ENCODE measurements at regions not wholly inside any gene's neighbourhood (a gene's known extent, or its start where the extent isn't known, plus 50 kb on each side); places are given as distances from the start of the nearest gene placed in this dataset.

DNA sequence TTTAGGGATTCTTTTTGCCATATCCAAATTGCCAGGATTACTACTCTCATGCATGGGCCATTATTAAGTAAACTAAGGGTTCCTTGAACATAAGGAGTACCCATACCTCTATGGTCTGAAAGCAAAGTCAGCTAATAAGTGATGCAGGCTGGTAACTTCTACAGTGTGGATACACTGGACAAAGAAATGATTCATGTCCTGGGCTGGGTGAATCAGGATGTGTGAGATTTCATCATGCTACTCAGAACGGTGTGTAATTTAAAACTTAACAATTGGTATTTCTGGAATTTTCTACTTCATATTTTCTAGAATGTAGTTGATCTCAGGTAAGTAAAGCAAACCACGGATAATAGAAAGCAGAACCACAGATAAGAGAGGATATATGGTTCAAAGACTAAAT, 428.8 kb downstream of the CHSY3 start:
- DNase-seq (ENCODE audit: low spot score) (no peak), ATAC-seq (no peak)
- Mint-ChIP-seq H3K27ac (no peak overlapping the region), H3K4me1 (peaks cover 9% of the 10 kb centered on the region), H3K4me3 (no peak overlapping the region), H3K9me3 (peaks cover 45% of the 10 kb centered on the region), H3K27me3 (ENCODE audit: low read depth) (no peaks in the 10 kb centered on the region), H3K36me3 (peaks cover 38% of the 10 kb centered on the region)
- CTCF ChIA-PET: no interaction called here
- POLR2A ChIA-PET: no interaction called here
- TF ChIP-seq ZNF532 (CRISPR knock-in tag; IDR thresholded peaks at IDR 0.05; ENCODE audit: borderline replicate concordance) (no peak), TP53 (CRISPR knock-in tag; IDR thresholded peaks at IDR 0.05) (no peak)
- TF ChIP-seq, protein P1, sequence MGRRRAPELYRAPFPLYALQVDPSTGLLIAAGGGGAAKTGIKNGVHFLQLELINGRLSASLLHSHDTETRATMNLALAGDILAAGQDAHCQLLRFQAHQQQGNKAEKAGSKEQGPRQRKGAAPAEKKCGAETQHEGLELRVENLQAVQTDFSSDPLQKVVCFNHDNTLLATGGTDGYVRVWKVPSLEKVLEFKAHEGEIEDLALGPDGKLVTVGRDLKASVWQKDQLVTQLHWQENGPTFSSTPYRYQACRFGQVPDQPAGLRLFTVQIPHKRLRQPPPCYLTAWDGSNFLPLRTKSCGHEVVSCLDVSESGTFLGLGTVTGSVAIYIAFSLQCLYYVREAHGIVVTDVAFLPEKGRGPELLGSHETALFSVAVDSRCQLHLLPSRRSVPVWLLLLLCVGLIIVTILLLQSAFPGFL (CRISPR knock-in tag; IDR thresholded peaks at IDR 0.05; ENCODE audit: borderline replicate concordance): no peak
- TF ChIP-seq, protein P2, sequence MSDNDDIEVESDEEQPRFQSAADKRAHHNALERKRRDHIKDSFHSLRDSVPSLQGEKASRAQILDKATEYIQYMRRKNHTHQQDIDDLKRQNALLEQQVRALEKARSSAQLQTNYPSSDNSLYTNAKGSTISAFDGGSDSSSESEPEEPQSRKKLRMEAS (CRISPR knock-in tag; IDR thresholded peaks at IDR 0.05): no peak

- no peak for ATAC-seq
- CTCF ChIA-PET: no interaction called here
- no peak for DNase-seq (ENCODE audit: low spot score)
- POLR2A ChIA-PET: no interaction called here
- TF ChIP-seq, protein P3, sequence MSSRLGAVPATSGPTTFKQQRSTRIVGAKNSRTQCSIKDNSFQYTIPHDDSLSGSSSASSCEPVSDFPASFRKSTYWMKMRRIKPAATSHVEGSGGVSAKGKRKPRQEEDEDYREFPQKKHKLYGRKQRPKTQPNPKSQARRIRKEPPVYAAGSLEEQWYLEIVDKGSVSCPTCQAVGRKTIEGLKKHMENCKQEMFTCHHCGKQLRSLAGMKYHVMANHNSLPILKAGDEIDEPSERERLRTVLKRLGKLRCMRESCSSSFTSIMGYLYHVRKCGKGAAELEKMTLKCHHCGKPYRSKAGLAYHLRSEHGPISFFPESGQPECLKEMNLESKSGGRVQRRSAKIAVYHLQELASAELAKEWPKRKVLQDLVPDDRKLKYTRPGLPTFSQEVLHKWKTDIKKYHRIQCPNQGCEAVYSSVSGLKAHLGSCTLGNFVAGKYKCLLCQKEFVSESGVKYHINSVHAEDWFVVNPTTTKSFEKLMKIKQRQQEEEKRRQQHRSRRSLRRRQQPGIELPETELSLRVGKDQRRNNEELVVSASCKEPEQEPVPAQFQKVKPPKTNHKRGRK (CRISPR knock-in tag; IDR thresholded peaks at IDR 0.05; ENCODE audit: borderline replicate concordance): no peak
- TF ChIP-seq ZNF263 (CRISPR knock-in tag; IDR thresholded peaks at IDR 0.05; ENCODE audit: low read depth) (no peak), RELA (CRISPR knock-in tag; IDR thresholded peaks at IDR 0.05; ENCODE audit: borderline replicate concordance) (no peak), CREB1 (CRISPR knock-in tag; IDR thresholded peaks at IDR 0.05) (no peak), SP1 (CRISPR knock-in tag; conservative IDR thresholded peaks at IDR 0.05) (no peak), ELF4 (CRISPR knock-in tag; IDR thresholded peaks at IDR 0.05; ENCODE audit: low read depth) (no peak), NR3C1 (CRISPR knock-in tag; conservative IDR thresholded peaks at IDR 0.05; ENCODE audit: low read depth) (no peak), MXD4 (CRISPR knock-in tag; IDR thresholded peaks at IDR 0.05; ENCODE audit: borderline replicate concordance) (no peak), E2F5 (CRISPR knock-in tag; IDR thresholded peaks at IDR 0.05) (no peak)
- TF ChIP-seq, protein P4, sequence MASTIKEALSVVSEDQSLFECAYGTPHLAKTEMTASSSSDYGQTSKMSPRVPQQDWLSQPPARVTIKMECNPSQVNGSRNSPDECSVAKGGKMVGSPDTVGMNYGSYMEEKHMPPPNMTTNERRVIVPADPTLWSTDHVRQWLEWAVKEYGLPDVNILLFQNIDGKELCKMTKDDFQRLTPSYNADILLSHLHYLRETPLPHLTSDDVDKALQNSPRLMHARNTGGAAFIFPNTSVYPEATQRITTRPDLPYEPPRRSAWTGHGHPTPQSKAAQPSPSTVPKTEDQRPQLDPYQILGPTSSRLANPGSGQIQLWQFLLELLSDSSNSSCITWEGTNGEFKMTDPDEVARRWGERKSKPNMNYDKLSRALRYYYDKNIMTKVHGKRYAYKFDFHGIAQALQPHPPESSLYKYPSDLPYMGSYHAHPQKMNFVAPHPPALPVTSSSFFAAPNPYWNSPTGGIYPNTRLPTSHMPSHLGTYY (CRISPR knock-in tag; IDR thresholded peaks at IDR 0.05): no peak
- no peaks in the 10 kb centered on the region for H3K27me3 Mint-ChIP-seq (ENCODE audit: low read depth)
- H3K4me3 Mint-ChIP-seq: no peak overlapping the region
- H3K4me1 Mint-ChIP-seq: no peaks in the 10 kb centered on the region
- peaks cover 46% of the 10 kb centered on the region for H3K9me3 Mint-ChIP-seq
- peaks cover 38% of the 10 kb centered on the region for H3K36me3 Mint-ChIP-seq
- no peak overlapping the region for H3K27ac Mint-ChIP-seq
Measured at GRCh38 chr5:130331332-130331731, 427.1 kb downstream of the CHSY3 start.
